DND-41 (cell line): ENCODE measurements at regions not wholly inside any gene's neighbourhood (a gene's known extent, or its start where the extent isn't known, plus 50 kb on each side); places are given as distances from the start of the nearest gene placed in this dataset.

Experiments used
- CTCF ChIP-seq: IDR thresholded peaks from 2 replicates; pipeline ENCODE4 v1.5.1; 2012; ENCODE audit warnings: borderline replicate concordance, low read length, moderate library complexity, mild to moderate bottlenecking; ENCODE audit not compliant: poor library complexity, severe bottlenecking; ENCODE audit errors: extremely low read depth
- EZH2 ChIP-seq: IDR thresholded peaks from 3 replicates; pipeline ENCODE4 v1.6.1; 2012; ENCODE audit warnings: borderline replicate concordance, low read depth, mild to moderate bottlenecking, moderate library complexity, low read length, inconsistent platforms; ENCODE audit not compliant: severe bottlenecking

DNA sequence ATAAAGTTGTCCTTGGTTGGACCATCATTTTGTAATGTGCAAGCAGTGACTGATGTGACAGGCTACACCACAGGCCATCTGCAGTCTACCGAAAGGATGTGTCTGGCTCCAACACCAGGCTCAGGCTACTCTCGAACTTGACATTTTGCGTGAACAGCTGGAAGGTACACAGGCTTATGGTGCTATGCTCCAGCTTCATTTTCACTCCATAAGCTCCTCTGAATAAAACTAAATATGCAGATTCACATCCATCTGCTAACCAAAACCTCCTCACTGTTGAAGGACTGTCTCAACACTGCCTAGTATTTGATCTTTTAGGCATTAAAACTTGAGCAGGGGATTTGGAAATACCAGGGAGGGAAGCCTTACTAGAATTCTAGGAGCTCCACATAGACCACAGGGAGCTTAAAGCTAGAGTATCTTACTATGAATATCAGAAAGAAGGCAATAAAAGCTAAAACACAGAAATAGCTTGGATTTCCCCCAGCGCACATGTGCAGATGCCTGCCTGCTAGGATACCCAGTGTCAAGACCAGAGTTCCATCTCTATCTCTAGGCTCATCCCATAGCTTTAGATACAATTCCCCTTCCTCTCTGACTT, 383.9 kb upstream of the FAT3 start:
- TF ChIP-seq CTCF (no peak), EZH2 (no peak)
